ENCODE measurements at regions not wholly inside any gene's neighbourhood (a gene's known extent, or its start where the extent isn't known, plus 50 kb on each side); places are given as distances from the start of the nearest gene placed in this dataset.

DNA sequence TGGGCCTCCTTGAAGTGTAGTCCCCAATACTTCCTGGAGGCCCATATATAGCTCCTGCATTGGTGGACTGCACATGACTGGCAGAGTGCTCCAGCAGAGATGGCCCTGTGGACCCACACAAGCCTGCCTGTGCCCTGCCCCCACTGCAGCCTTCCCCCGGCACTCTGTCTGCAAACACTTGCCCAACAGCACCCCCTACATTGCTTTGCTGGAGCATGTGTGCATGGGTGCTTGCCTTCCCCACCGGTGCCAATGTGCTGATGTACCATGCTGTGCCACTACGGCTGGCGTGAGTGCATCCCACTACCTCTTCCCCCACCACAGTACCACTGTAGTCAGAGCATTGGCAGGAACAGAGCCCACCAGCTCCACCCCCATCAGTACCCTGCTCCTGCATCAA is 563.6 kb upstream of the CTNND2 start:
- no peak for TF ChIP-seq POLR2A (IDR thresholded peaks at IDR 0.05)
- TF ChIP-seq CTCF (IDR thresholded peaks at IDR 0.05) = no peak

Data from breast epithelium (tissue), 3 donors.